ENCODE measurements at regions not wholly inside any gene's neighbourhood (a gene's known extent, or its start where the extent isn't known, plus 50 kb on each side); places are given as distances from the start of the nearest gene placed in this dataset.
"Not testable (repeated sequence)": the region's sequence is repeated elsewhere in the genome, so short reads cannot be mapped to it uniquely, and the experiment has no call there.

GRCh38 chr4:138658518-138658917 is 357.1 kb upstream of the NOCT start:
- no peak for DNase-seq

GRCh38 chr4:138656990-138657389 is 358.6 kb upstream of the NOCT start:
- no peak for DNase-seq

- DNase-seq: no peak
These were observed 359.6 kb upstream of the NOCT start for GRCh38 chr4:138655985-138656384.

- DNase-seq: no peak
These were observed 360.3 kb upstream of the NOCT start for GRCh38 chr4:138655286-138655685.

GRCh38 chr4:138650929-138651448 is 364.6 kb upstream of the NOCT start:
- DNase-seq: no peak

GRCh38 chr4:138650495-138650894 is 365.1 kb upstream of the NOCT start:
- no peak for DNase-seq

- DNase-seq: no peak
These were observed 368.1 kb upstream of the NOCT start for GRCh38 chr4:138647433-138647832.

GRCh38 chr4:138646383-138646782 is 369.2 kb upstream of the NOCT start:
- no peak for DNase-seq

- DNase-seq: no peak
These were observed 370.3 kb upstream of the NOCT start for GRCh38 chr4:138645289-138645688.

- DNase-seq: no peak
These were observed 371.3 kb upstream of the NOCT start for GRCh38 chr4:138644322-138644721.

- DNase-seq: no peak
These were observed 371.8 kb upstream of the NOCT start for GRCh38 chr4:138643827-138644226.

GRCh38 chr4:138639018-138639741 is 376.4 kb upstream of the NOCT start:
- no peak for DNase-seq

- DNase-seq: no peak
These were observed 378.8 kb upstream of the NOCT start for GRCh38 chr4:138636781-138637180.

GRCh38 chr4:138634915-138635314 is 380.7 kb upstream of the NOCT start:
- no peak for DNase-seq

- no peak for DNase-seq
These were observed 382.0 kb upstream of the NOCT start for GRCh38 chr4:138633580-138633904.

- DNase-seq: no peak
These were observed 382.6 kb upstream of the NOCT start for GRCh38 chr4:138632856-138633579.

- DNase-seq: no peak
These were observed 384.9 kb upstream of the NOCT start for GRCh38 chr4:138630666-138631065.

GRCh38 chr4:138629669-138630068 is 385.9 kb upstream of the NOCT start:
- no peak for DNase-seq

- no peak for DNase-seq
These were observed 384.9 kb upstream of the SLC7A11 start for GRCh38 chr4:138627096-138627495.

- not testable (repeated sequence) for DNase-seq
These were observed 380.2 kb upstream of the SLC7A11 start for GRCh38 chr4:138622362-138622761.

GRCh38 chr4:138616775-138617174 is 374.6 kb upstream of the SLC7A11 start:
- DNase-seq: no peak

- no peak for DNase-seq
These were observed 372.4 kb upstream of the SLC7A11 start for GRCh38 chr4:138614398-138615142.

GRCh38 chr4:138612428-138612827 is 370.3 kb upstream of the SLC7A11 start:
- no peak for DNase-seq

- DNase-seq: no peak
These were observed 369.6 kb upstream of the SLC7A11 start for GRCh38 chr4:138611721-138612120.

Data from activated CD4-positive, CD25-positive, alpha-beta regulatory T cell (primary cell).